ENCODE measurements at regions not wholly inside any gene's neighbourhood (a gene's known extent, or its start where the extent isn't known, plus 50 kb on each side); places are given as distances from the start of the nearest gene placed in this dataset.

DNA sequence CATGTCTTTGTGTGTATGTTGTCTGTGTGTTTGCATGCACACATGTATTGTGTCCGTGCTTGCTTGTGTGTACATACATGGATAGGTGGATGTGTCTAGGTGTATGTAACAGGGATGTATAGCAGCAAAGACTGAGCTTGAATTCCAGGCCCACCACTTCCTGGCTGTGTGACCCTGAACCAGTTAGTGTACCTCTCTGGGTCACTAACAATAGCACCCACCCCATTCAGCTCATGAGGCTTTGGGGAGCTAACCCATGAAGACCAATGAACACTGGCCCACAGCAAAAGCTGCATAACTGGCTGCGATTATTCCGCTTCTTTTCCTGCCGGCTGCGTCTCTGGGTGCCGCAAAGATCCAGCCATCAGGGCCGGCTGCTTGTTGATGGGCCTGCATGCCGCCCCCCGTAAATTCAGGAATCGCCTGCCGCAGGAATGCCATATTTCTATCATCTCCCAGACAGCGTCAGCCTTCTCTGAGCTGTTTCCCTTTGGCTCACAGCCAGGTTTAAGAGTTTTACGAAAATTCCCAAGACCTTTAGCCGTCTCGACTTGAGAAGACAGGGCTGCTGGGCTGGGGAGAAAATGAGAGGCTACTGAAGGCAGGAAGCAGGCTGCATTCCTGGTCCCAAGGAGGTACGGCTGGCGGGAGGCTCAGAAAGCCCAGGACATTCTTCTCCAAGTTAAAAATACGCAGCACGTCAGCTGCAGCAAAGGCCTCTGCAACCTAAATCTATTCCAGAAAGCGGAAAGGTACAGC is 224.6 kb downstream of the MN1 start:
- no peak for ATAC-seq

DNA sequence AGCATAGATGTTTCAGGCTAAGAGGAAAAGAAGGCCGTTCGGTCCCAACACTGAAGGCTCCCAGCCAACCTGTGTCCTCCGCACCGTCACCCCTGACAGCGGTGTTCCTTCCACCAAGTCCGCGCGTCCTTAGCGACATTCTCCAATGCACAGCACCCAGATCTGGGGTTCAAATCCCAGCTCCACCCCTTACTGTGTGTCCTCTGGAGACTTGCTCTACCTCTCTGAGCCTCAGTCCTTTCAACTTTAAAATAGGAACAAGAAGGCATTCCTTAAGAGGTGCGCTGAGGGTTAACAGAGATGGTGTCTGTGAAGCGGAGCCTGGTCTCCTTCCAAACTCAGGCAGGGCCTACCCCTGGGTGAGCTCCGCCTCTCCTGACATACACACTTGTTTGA is 224.0 kb downstream of the MN1 start:
- TF ChIP-seq ZNF8 (CRISPR knock-in tag; IDR thresholded peaks at IDR 0.05) (no peak), ZNF565 (CRISPR knock-in tag; conservative IDR thresholded peaks at IDR 0.05; ENCODE audit: low read depth) (no peak), TOX (CRISPR knock-in tag; IDR thresholded peaks at IDR 0.05; ENCODE audit: borderline replicate concordance) (no peak)
- no peak for ATAC-seq

More for the DNA sequence above, 224.6 kb downstream of the MN1 start:
- TF ChIP-seq ZNF70 (CRISPR knock-in tag; IDR thresholded peaks at IDR 0.05) (no peak), ESRRG (CRISPR knock-in tag; IDR thresholded peaks at IDR 0.05) (no peak), OSR1 (CRISPR knock-in tag; IDR thresholded peaks at IDR 0.05) (no peak), CSDC2 (CRISPR knock-in tag; IDR thresholded peaks at IDR 0.05) (no peak), ZC3H10 (CRISPR knock-in tag; IDR thresholded peaks at IDR 0.05) (no peak), RARB (CRISPR knock-in tag; IDR thresholded peaks at IDR 0.05) (no peak), TOX (CRISPR knock-in tag; IDR thresholded peaks at IDR 0.05; ENCODE audit: borderline replicate concordance) (no peak), PPARA (CRISPR knock-in tag; IDR thresholded peaks at IDR 0.05; ENCODE audit: borderline replicate concordance) (no peak), ZFP30 (CRISPR knock-in tag; IDR thresholded peaks at IDR 0.05) (no peak)
- TF ChIP-seq, protein P1, sequence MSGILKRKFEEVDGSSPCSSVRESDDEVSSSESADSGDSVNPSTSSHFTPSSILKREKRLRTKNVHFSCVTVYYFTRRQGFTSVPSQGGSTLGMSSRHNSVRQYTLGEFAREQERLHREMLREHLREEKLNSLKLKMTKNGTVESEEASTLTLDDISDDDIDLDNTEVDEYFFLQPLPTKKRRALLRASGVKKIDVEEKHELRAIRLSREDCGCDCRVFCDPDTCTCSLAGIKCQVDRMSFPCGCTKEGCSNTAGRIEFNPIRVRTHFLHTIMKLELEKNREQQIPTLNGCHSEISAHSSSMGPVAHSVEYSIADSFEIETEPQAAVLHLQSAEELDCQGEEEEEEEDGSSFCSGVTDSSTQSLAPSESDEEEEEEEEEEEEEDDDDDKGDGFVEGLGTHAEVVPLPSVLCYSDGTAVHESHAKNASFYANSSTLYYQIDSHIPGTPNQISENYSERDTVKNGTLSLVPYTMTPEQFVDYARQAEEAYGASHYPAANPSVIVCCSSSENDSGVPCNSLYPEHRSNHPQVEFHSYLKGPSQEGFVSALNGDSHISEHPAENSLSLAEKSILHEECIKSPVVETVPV (CRISPR knock-in tag; IDR thresholded peaks at IDR 0.05): no peak
- TF ChIP-seq, protein P2, sequence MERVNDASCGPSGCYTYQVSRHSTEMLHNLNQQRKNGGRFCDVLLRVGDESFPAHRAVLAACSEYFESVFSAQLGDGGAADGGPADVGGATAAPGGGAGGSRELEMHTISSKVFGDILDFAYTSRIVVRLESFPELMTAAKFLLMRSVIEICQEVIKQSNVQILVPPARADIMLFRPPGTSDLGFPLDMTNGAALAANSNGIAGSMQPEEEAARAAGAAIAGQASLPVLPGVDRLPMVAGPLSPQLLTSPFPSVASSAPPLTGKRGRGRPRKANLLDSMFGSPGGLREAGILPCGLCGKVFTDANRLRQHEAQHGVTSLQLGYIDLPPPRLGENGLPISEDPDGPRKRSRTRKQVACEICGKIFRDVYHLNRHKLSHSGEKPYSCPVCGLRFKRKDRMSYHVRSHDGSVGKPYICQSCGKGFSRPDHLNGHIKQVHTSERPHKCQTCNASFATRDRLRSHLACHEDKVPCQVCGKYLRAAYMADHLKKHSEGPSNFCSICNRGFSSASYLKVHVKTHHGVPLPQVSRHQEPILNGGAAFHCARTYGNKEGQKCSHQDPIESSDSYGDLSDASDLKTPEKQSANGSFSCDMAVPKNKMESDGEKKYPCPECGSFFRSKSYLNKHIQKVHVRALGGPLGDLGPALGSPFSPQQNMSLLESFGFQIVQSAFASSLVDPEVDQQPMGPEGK (CRISPR knock-in tag; IDR thresholded peaks at IDR 0.05; ENCODE audit: borderline replicate concordance): no peak
- TF ChIP-seq, protein P3, sequence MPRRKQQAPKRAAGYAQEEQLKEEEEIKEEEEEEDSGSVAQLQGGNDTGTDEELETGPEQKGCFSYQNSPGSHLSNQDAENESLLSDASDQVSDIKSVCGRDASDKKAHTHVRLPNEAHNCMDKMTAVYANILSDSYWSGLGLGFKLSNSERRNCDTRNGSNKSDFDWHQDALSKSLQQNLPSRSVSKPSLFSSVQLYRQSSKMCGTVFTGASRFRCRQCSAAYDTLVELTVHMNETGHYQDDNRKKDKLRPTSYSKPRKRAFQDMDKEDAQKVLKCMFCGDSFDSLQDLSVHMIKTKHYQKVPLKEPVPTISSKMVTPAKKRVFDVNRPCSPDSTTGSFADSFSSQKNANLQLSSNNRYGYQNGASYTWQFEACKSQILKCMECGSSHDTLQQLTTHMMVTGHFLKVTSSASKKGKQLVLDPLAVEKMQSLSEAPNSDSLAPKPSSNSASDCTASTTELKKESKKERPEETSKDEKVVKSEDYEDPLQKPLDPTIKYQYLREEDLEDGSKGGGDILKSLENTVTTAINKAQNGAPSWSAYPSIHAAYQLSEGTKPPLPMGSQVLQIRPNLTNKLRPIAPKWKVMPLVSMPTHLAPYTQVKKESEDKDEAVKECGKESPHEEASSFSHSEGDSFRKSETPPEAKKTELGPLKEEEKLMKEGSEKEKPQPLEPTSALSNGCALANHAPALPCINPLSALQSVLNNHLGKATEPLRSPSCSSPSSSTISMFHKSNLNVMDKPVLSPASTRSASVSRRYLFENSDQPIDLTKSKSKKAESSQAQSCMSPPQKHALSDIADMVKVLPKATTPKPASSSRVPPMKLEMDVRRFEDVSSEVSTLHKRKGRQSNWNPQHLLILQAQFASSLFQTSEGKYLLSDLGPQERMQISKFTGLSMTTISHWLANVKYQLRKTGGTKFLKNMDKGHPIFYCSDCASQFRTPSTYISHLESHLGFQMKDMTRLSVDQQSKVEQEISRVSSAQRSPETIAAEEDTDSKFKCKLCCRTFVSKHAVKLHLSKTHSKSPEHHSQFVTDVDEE (CRISPR knock-in tag; IDR thresholded peaks at IDR 0.05): no peak
- TF ChIP-seq, protein P4, sequence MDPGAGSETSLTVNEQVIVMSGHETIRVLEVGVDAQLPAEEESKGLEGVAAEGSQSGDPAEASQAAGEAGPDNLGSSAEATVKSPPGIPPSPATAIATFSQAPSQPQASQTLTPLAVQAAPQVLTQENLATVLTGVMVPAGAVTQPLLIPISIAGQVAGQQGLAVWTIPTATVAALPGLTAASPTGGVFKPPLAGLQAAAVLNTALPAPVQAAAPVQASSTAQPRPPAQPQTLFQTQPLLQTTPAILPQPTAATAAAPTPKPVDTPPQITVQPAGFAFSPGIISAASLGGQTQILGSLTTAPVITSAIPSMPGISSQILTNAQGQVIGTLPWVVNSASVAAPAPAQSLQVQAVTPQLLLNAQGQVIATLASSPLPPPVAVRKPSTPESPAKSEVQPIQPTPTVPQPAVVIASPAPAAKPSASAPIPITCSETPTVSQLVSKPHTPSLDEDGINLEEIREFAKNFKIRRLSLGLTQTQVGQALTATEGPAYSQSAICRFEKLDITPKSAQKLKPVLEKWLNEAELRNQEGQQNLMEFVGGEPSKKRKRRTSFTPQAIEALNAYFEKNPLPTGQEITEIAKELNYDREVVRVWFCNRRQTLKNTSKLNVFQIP (CRISPR knock-in tag; IDR thresholded peaks at IDR 0.05; ENCODE audit: borderline replicate concordance, low read depth): no peak

DNA sequence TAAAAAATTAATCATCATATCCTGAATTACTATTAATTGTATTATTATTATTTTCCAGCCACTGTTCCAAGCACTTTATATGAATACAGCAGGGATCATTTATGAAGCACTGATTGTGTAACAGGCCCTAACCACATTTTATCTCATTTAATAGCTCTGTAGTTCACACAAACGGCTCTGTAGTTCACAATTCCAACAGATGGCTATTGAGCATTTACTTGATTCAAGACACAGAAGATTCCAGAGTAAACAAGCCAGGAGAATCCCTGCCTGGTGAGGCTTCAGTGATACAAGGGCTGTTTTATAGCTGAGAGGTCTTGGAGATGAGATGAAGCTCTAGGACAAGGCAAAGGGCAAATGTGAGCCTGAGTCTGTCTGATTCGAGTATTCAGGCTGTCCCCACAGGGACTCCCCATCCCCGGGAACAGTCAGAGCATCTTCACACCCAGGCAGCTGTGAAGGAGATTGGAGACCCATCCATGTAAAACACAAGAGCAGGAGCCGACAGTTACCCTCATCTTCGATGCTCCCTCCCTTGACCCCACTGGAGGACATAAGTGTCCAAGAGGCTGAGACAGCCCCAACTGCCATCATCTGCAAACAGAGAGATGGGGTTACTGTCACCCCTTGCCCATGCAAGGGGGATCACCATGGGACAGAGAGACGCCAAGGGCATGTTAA is 222.5 kb downstream of the MN1 start:
- TF ChIP-seq PPARA (CRISPR knock-in tag; IDR thresholded peaks at IDR 0.05; ENCODE audit: borderline replicate concordance) (no peak), ZNF8 (CRISPR knock-in tag; IDR thresholded peaks at IDR 0.05) (no peak), ZNF565 (CRISPR knock-in tag; conservative IDR thresholded peaks at IDR 0.05; ENCODE audit: low read depth) (no peak), ZNF70 (CRISPR knock-in tag; IDR thresholded peaks at IDR 0.05) (no peak), TCF4 (CRISPR knock-in tag; IDR thresholded peaks at IDR 0.05; ENCODE audit: borderline replicate concordance) (no peak), GLIS3 (CRISPR knock-in tag; IDR thresholded peaks at IDR 0.05) (no peak), ZFP30 (CRISPR knock-in tag; IDR thresholded peaks at IDR 0.05) (no peak)
- TF ChIP-seq, protein P1 (CRISPR knock-in tag; IDR thresholded peaks at IDR 0.05): no peak
- ATAC-seq: no peak
